GM12873 (cell line): ENCODE measurements at regions not wholly inside any gene's neighbourhood (a gene's known extent, or its start where the extent isn't known, plus 50 kb on each side); places are given as distances from the start of the nearest gene placed in this dataset.

ENCODE experiments used
- TF ChIP-seq, protein P1 (sequence below): IDR thresholded peaks from 2 replicates; pipeline ENCODE4 v1.5.1; 2012; ENCODE audit warnings: low read depth, mild to moderate bottlenecking, moderate library complexity, low read length, control low read depth; ENCODE audit not compliant: insufficient read depth; ENCODE audit errors: missing control alignments

DNA sequence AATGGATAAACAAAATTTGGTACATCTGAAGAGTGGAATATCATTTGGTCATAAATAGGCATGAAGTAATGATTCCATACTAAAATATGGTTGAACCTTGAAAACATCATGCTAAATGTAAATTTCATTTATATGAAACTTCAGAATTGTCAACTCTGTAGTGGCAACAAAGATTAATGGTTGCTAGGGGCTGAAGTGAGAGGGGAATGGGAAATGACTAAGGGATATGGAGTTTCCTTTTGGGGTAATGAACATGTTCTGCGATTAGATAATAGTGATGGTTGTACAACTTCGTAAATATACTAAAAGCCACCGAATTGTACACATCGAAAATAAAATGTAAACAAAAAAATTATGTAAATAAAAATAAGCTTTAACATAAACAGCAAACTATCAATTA lies 384.1 kb upstream of the STEAP1 start:
- TF ChIP-seq, protein P1, sequence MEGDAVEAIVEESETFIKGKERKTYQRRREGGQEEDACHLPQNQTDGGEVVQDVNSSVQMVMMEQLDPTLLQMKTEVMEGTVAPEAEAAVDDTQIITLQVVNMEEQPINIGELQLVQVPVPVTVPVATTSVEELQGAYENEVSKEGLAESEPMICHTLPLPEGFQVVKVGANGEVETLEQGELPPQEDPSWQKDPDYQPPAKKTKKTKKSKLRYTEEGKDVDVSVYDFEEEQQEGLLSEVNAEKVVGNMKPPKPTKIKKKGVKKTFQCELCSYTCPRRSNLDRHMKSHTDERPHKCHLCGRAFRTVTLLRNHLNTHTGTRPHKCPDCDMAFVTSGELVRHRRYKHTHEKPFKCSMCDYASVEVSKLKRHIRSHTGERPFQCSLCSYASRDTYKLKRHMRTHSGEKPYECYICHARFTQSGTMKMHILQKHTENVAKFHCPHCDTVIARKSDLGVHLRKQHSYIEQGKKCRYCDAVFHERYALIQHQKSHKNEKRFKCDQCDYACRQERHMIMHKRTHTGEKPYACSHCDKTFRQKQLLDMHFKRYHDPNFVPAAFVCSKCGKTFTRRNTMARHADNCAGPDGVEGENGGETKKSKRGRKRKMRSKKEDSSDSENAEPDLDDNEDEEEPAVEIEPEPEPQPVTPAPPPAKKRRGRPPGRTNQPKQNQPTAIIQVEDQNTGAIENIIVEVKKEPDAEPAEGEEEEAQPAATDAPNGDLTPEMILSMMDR, result no peak

DNA sequence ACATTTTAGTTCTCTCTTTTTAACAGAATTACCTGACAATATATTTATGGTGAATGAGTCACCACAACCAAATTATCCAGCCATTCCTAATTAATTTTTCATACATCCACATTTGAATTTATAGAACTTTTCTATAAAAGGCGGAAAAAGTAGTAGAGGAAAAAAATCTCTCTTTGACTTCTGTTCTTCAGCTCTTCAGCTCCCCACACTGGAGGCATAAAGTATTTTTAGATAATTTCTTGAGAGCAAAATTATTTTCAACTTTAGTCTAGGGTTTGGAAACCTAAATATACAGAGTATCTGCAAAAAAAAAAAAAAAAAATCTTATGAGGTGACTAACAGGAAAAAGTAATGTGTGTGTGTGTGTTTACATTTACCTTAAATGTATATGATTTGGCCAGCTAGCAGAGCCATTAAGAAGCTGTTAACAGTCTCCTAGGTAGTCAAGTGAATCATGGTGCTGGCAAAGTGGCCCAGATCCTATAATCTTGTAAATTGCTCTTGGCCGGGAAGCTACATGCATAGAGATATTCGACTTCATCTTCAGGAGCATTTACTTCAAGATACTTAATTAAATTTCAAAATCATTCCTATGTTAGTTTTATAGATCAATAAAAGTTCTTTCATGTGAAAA lies 383.1 kb upstream of the STEAP1 start:
- TF ChIP-seq, protein P1, result no peak

DNA sequence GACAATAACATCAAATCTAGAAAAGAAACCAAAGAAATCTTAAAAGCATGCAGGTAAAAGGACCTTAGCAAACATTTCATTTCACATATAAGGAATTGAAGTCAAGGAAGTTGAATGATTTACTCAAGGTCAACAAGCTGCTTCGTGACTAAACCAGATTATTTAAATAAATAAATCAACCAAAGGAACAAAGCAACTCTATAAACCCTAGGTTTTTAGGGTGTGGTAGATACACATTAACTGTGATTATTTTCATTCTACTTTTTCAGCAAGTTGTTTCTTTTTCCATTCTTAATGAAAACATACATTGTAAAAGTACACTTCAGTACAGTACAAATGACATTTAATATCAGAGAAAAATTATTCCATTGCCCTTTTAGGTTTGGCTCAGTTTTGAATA lies 382.0 kb upstream of the STEAP1 start:
- TF ChIP-seq, protein P1, result no peak

DNA sequence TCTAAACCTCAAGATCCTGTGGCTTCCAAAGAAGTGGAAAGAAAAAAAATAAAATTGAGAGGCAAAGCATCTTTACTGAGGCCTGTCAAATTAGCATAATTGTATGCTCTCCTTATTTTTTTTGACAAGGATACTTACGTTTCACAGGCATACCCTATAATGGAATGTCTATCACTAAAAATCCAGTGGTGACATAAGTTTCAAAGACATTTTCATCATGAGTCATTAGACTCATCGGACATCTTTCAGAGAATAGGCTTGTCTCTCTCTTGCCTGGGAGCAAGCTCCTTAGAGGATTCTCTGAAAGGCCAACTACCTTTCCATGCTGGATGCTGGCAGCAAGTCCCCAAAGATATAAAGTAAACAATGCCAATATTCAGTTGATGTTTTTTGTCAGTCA lies 380.7 kb upstream of the STEAP1 start:
- TF ChIP-seq, protein P1, result no peak

DNA sequence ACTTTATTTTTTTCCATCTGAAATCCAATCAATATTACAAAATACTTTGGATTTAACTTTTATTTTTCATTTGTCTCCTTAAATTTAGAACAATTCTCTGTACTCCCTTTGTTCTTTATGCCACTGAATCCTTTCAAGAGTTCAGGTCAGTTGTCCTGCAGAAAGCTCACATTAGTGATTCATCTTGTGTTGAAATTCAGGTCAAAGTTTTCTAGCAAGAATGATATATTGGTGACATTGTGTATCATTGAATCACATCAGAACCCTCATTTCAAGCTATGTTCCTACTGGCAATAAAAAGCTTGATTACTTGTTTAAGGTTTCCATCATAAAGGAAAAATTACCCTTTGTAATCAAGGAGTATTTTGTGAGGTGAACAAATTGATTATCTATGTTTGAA lies 378.8 kb upstream of the STEAP1 start:
- TF ChIP-seq, protein P1, result no peak

DNA sequence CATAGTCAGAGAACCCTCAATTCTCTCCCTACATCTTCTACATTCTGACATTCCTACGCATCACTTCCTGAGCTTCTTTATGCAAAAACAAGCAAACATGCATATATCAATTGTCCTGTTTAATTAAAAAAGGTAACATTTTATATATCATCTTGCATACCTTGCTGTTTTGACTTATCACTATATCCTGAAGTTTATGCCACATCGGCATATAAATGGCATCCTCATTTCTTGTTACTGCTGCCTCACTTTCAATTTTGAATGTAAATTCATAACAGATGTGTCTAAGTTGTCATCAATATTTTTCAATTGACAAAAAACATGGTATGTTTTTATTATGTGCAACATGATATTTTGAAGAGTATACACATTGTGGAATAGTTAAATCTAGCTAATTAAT lies 377.3 kb upstream of the STEAP1 start:
- TF ChIP-seq, protein P1, result no peak

DNA sequence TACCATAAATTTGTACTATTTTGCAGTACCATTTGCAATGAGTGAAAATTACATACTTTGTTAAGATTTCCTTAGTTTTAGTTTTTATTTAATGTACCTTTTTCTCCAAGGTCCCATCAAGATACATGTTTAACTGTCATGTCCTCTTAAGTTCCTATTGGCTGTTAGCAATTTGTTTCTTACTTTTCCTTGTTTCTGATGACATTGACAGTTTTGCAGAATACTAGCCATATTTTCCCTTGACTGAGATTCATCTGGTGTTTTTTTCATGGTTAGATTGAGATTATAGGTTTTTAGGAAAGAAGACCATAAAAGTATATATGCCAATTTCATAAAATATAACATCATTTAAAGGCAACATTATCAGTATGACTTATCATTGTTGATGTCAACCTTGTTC lies 376.8 kb upstream of the STEAP1 start:
- TF ChIP-seq, protein P1, result no peak
